AG04450 (cell line): ENCODE measurements at regions not wholly inside any gene's neighbourhood (a gene's known extent, or its start where the extent isn't known, plus 50 kb on each side); places are given as distances from the start of the nearest gene placed in this dataset.

Experiments
- CTCF ChIA-PET: fragments of 300-600, 350-600 bp; formaldehyde crosslinking; extraction: SDS; loops from one replicate; lab custom pipeline; 2022; ENCODE audit warnings: antibody characterized with exemption, inconsistent platforms; lab: Charles Lee
- POLR2A ChIA-PET: fragments of 350-600 bp; formaldehyde crosslinking; extraction: SDS; loops from one replicate; lab custom pipeline; 2021; ENCODE audit warnings: antibody characterized with exemption, inconsistent platforms; lab: Yijun Ruan, JAX
- DNase-seq: peaks from one replicate; pipeline ENCODE4 v3.0.0-alpha.2; 2011; ENCODE audit warnings: low read depth, low spot score
- H3K27ac ChIP-seq: one replicate; pipeline ENCODE4 v1.5.1; 2012; ENCODE audit warnings: low read depth, low read length, control low read depth
- H3K27me3 ChIP-seq: one replicate; pipeline ENCODE4 v1.6.0; 2012; ENCODE audit warnings: low read length; ENCODE audit not compliant: control insufficient read depth, insufficient read depth
- H3K4me3 ChIP-seq: 2 replicates; pipeline ENCODE4 v1.5.1; 2011; ENCODE audit warnings: mild to moderate bottlenecking, low read depth, low read length, control low read depth
- H3K9me3 ChIP-seq: 2 replicates; pipeline ENCODE4 v1.5.1; 2012; ENCODE audit warnings: low read length; ENCODE audit not compliant: control insufficient read depth, insufficient read depth
- TF ChIP-seq, protein P1 (sequence below): IDR thresholded peaks from 2 replicates; pipeline ENCODE4 v1.5.1; 2011; ENCODE audit warnings: low read depth, low read length, control low read depth, inconsistent platforms

DNA sequence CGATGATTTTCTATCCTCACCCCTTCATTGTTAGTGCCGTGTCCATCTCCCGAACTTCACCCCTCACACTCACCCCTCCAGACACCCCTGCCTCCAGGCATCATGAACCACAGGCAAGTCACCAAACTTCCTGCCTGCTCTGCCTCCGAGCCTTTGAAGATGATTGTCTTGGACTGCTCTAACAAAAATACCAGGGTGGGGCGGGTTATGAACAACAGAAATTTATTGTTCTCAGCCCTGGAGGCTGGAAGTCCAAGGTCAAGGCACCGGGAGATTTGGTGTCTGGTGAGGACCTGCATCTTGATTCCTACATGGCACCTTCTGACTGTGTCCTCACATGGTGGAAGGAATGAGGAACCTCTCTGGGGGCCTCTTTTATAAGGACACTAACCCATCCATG, 1508.3 kb downstream of the TBC1D22A start:
- POLR2A ChIA-PET: no interaction called here
- TF ChIP-seq, protein P1, sequence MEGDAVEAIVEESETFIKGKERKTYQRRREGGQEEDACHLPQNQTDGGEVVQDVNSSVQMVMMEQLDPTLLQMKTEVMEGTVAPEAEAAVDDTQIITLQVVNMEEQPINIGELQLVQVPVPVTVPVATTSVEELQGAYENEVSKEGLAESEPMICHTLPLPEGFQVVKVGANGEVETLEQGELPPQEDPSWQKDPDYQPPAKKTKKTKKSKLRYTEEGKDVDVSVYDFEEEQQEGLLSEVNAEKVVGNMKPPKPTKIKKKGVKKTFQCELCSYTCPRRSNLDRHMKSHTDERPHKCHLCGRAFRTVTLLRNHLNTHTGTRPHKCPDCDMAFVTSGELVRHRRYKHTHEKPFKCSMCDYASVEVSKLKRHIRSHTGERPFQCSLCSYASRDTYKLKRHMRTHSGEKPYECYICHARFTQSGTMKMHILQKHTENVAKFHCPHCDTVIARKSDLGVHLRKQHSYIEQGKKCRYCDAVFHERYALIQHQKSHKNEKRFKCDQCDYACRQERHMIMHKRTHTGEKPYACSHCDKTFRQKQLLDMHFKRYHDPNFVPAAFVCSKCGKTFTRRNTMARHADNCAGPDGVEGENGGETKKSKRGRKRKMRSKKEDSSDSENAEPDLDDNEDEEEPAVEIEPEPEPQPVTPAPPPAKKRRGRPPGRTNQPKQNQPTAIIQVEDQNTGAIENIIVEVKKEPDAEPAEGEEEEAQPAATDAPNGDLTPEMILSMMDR: no peak

DNA sequence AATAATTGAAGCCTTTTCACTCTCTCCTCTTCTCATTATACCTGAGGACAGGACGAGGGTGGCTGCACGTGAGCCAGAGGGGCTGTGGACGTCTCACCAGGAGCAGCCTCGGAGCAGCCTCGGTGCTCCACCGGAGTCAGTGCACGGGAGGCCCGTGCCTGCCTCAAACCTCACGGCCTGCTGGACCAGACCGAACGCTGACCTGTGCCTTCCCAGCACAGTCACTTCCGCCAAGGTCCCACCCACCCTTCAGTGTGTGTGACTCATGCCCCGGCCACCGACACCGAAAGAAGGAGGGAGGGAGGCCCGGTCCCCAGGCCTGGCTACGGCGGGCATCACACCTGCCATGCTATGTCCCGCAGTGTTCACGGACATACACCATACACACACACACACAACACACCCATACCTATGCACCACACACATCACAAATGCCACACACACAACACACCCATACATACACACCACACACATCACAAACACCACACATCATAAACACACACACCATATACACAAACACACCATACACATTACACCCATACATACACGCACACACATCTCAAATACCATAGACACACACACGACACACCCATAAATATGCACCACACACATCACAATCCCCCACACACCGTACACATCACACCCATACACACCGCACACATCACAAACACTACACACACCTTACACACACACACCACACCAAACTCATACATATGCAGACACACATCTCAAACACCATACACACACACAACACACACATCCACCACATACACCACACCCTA, 1506.5 kb downstream of the TBC1D22A start:
- DNase-seq: no peak
- ChIA-PET CTCF (no interaction called here), POLR2A (no interaction called here)
- TF ChIP-seq, protein P1: no peak
- Histone ChIP-seq H3K4me3 (no peak overlapping the region), H3K27me3 (no peaks in the 10 kb centered on the region), H3K9me3 (peaks cover 75% of the 10 kb centered on the region), H3K27ac (no peak overlapping the region)

More for the DNA sequence above, 1508.3 kb downstream of the TBC1D22A start:
- Histone ChIP-seq H3K27me3 (no peaks in the 10 kb centered on the region), H3K27ac (no peak overlapping the region), H3K4me3 (no peak overlapping the region), H3K9me3 (peaks cover 74% of the 10 kb centered on the region)
- no peak for DNase-seq
- CTCF ChIA-PET: no interaction called here

DNA sequence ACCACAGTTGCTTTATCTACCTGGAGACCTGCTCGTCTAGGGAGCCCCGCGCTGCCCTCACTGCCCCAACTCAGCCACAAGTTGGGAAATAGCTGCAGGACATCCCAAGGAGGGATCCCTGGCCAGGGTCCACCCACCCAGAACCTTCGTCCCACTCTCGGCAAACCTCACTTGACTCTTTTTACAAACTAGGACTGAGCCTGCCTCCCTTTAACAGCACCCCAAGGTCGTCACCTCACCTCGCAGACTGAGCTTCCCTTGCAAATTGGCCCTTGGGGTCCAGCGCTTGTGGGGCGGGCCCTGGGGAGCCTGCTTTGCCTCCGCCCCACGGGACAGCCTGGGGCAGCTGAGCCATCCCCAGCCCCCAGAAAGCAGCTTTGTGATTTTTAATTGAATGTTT, 1505.8 kb downstream of the TBC1D22A start:
- H3K9me3 ChIP-seq: peaks cover 82% of the 10 kb centered on the region
- CTCF ChIA-PET: no interaction called here
- no peak overlapping the region for H3K27ac ChIP-seq
- H3K4me3 ChIP-seq: no peak overlapping the region
- POLR2A ChIA-PET: no interaction called here
- no peak for DNase-seq
- H3K27me3 ChIP-seq: no peaks in the 10 kb centered on the region
- TF ChIP-seq, protein P1: no peak

DNA sequence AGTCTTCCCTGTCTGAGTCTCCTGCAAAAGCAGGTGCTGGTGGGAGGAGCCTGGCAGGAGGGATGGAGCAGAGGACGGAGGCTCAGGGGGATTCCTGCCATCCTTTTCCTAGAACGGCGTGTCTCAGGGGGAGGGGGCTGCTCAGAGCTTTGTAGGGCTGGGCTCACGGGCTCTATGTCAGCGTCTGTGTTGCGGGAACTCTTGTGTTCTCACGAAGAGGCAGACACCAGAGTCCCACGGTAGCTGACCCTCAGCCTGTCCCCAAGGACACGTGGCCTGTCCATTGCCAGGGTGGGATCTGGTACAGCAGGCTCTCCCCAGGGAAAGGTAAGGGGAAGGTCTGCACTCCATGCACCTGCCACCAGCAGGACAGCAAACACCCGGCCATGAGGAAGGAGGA, 1505.2 kb downstream of the TBC1D22A start:
- ChIA-PET CTCF (no interaction called here), POLR2A (no interaction called here)
- H3K4me3 ChIP-seq: no peak overlapping the region
- H3K27ac ChIP-seq: no peak overlapping the region
- DNase-seq: no peak
- peaks cover 85% of the 10 kb centered on the region for H3K9me3 ChIP-seq
- H3K27me3 ChIP-seq: no peaks in the 10 kb centered on the region
- TF ChIP-seq, protein P1: no peak

DNA sequence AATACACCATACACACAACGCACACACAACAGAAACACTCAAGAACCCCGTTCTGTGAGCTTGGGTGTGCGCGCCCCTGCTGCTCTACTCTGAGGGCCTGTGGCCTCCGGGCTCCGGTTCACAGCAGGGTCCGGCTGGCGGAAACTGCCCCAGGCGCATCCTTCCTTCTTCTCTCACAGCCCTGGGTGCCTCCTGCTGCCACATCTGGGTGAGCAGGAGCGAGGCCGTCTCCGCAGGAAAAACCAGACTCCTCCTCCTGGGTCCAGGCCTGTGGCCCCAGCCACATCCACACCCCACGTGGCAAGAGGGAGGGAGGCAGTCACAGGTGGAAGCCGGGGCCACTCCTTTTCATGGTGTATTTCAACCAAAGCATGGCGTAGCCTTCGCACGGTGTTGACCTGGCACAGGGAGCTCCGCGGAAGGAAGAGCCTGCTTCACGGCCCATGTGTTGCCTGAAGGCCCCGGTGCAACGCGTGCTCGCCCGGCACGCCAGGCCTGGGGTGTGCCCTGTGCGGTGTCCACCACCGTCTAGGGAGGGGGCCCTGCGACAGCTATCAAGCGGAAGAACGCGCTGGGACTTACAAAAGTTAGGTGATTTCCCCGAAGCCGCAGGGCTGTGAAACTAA, 1502.7 kb downstream of the TBC1D22A start:
- H3K27ac ChIP-seq: no peak overlapping the region

More for the DNA sequence above, 1502.7 kb downstream of the TBC1D22A start:
- ChIA-PET POLR2A (no interaction called here), CTCF (no interaction called here)
- no peak overlapping the region for H3K4me3 ChIP-seq
- DNase-seq: no peak
- TF ChIP-seq, protein P1: no peak
- peaks cover 83% of the 10 kb centered on the region for H3K9me3 ChIP-seq
- no peaks in the 10 kb centered on the region for H3K27me3 ChIP-seq
